ENCODE measurements at regions not wholly inside any gene's neighbourhood (a gene's known extent, or its start where the extent isn't known, plus 50 kb on each side); places are given as distances from the start of the nearest gene placed in this dataset.

DNA sequence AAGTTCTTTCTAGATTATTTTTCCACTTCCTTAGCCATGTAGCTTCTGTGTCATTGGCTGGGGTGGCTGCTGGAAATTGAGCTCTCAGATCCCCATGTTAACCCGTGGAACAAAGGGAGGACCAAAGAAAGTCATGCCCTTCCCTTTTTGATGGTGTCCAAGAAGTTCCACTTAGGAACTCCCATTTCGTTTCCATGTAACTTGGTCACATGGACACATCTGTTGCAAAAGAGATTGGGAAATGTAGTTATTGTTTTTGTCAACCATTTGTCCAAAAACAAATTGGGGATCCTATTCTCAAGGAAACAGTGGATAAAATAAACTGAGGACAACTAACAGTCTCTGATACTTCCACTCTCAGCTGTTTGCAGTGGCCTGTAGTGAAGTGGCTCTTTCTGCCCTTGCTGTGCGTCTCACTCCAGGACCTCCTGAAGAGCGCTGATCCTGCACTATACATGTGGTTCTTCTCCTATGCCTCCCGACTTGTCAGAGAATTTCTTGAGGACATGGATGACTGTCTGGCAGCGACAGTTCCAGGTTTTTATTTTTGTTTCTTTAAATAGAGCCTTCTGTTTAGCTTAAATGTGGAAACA is 125.3 kb upstream of the LNX1 start:
- TF ChIP-seq POLR2A (IDR thresholded peaks at IDR 0.05), result no peak
- TF ChIP-seq, protein P1, sequence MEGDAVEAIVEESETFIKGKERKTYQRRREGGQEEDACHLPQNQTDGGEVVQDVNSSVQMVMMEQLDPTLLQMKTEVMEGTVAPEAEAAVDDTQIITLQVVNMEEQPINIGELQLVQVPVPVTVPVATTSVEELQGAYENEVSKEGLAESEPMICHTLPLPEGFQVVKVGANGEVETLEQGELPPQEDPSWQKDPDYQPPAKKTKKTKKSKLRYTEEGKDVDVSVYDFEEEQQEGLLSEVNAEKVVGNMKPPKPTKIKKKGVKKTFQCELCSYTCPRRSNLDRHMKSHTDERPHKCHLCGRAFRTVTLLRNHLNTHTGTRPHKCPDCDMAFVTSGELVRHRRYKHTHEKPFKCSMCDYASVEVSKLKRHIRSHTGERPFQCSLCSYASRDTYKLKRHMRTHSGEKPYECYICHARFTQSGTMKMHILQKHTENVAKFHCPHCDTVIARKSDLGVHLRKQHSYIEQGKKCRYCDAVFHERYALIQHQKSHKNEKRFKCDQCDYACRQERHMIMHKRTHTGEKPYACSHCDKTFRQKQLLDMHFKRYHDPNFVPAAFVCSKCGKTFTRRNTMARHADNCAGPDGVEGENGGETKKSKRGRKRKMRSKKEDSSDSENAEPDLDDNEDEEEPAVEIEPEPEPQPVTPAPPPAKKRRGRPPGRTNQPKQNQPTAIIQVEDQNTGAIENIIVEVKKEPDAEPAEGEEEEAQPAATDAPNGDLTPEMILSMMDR (IDR thresholded peaks at IDR 0.05 in 4 of 5, conservative IDR thresholded peaks at IDR 0.05 in 1 of 5), result no peak

Measured in gastrocnemius medialis (tissue), 4 donors.